ENCODE measurements at regions not wholly inside any gene's neighbourhood (a gene's known extent, or its start where the extent isn't known, plus 50 kb on each side); places are given as distances from the start of the nearest gene placed in this dataset.

GRCh38 chr16:61540216-61540615, 496.0 kb downstream of the CDH8 start:
- TF ChIP-seq EP300 (IDR thresholded peaks at IDR 0.05) (no peak), CTCF (IDR thresholded peaks at IDR 0.05) (no peak)

Data from ovary (tissue), 3 donors.